Anterior cingulate cortex (tissue), 58 donors: ENCODE measurements at regions not wholly inside any gene's neighbourhood (a gene's known extent, or its start where the extent isn't known, plus 50 kb on each side); places are given as distances from the start of the nearest gene placed in this dataset.
A peak's percentile ranks its signal among the peaks of the same experiment; 100 is the strongest.
"Not testable (repeated sequence)": the region's sequence is repeated elsewhere in the genome, so short reads cannot be mapped to it uniquely, and the experiment has no call there.

Source experiments
- DNase-seq, 58 donors: peaks; one replicate each; lab custom pipeline; 2025; lab: John Stamatoyannopoulos, UW

DNA sequence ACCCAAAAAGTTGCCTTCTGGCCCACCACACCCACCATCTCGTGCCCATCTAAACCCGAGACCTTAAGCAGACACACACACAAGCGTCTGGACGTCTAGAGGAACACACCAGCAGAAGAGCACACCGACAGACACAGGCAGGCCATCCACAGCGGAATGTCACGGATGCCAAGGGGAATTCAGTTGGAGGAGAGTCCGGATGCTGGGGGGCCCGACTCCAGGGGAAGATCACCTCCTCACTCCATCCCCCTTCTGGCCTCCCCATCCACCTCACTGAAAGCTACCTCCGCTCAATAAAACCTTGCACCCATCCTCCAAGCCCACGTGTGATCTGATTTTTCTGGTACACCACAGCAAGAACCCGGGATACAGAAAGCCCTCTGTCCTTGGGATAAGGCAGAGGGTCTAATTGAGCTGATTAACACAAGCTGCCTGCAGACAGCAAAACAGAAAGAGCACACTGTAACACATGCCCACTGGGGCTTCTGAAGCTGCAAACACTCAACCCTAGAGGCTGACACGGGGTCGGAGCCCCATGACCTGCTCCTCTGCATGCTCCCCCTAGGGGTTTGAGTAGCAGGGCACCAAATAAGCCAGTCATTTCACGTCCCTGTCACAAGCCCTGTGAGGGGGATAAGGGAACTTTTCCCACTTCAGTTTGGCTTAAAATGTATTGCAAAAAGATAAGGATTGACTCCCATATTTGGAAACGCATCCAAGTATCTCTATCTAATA is 339.6 kb upstream of the PCDH10 start:
- DNase-seq: no peak

DNA sequence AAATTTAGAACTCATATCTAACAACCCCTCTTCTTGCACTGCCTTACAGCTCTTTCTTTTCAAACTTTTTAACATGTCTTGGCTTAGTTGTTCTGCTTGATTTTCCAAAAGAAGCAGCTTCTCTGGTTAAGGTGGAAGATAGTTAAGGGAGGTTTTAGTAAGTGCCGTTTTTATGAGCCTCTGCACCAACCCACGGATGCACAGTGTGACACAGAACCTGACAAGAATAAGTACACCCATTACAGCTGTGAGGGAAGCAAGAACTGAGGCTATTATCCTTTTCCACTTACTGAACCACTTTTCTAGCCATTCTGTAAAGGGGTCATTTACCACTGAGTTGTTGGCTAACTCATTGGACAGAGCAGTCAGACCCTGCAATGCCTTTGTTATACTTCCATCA is 336.0 kb upstream of the PCDH10 start:
- not testable (repeated sequence) for DNase-seq

DNA sequence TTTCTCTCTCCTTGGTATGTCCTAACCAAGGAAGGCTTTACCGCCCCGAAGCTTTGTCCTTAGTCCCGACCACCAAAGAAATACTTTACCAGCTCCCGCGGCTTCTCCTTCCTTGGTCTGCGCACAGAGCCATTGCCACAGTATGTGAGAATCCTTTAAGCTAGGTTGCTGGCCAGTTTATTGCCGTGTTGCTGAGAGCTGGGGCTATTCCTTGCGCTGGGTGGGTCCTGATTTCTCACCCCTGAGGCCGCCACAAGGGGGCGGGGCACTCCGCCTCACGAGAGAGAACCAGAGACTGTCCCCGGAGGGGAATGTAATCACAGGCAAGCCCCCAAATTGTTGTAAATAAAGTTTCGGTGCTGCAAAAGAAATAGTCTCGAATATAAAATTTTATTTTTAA is 331.0 kb upstream of the PCDH10 start:
- no peak for DNase-seq

GRCh38 chr4:132823419-132823818 is 325.7 kb upstream of the PCDH10 start:
- DNase-seq: no peak

DNA sequence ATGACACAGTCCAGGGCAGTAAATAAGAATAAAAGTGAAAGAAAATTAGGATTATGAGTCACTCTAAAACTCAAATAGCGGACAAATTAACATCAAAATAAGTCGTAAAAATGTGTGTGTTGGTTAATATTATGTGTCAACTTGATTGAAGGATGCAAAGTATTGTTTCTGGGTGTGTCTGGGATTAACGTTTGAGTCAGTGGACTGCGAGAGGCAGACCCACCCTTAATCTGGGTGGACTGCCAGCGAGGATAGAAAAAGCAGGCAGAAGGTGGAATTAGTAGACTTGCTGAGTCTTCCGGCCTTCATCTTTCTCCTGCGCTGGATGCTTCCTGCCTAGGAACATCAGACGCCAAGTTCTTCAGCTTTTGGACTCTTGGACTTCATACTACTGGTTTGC is 324.3 kb upstream of the PCDH10 start:
- DNase-seq: no peak

DNA sequence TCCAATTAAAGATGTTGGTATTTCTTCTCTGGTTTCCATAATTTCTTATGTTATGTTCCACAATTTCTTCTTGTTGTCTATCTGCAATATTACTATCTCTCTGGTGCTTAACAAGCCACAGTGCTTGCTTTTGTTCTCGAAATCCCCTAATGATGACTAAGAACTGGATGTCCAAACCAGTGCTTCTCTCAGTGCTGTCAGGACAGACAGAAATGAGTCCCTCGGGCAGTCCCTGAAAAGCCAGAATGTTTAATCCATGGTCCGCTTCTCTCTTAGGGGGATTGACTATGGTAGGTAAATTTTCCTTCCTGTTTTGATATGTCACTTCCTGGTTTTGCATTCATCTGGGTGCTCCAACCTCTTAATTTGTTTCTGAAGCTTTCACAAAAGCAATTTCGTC is 321.6 kb upstream of the PCDH10 start:
- DNase-seq: no peak

- DNase-seq: no peak
Measured at GRCh38 chr4:132838244-132838643, 310.9 kb upstream of the PCDH10 start.

DNA sequence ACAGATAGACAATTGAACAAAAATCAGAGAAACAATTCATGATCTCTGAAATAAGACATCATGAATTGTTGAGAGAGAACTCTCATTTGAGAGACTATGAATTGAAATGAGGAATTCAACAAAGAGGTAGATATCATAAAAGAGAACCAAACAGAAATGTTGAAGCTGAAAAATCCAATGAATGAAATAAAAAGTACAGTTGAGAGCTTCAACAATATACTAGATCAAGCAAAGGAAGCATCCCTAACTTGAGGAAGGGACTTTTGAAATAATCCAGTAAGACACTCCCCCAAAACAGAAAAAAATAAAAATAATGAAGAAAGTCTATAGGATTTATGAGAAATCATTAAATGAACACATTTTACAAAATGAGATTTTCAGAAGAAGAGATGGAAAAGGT is 310.0 kb upstream of the PCDH10 start:
- no peak for DNase-seq

DNA sequence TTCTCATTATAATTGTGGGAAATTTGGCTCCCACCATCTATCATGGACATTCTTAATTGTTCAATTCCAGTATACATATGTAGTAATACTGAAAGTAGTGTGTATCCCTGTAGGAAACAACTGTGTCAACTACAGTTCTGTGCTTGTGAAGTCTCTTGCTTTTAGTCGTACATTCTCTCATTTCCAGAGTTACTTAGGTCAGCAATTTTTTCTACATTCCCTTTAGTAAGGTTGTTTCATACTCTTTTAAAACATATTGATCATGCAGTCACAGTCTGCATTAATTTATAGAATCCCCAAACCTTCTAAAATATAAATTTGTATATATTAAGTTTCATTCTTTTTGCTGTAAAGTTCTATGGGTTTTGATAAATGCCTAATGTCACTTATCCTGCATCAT is 289.2 kb upstream of the PCDH10 start:
- DNase-seq: no peak

DNA sequence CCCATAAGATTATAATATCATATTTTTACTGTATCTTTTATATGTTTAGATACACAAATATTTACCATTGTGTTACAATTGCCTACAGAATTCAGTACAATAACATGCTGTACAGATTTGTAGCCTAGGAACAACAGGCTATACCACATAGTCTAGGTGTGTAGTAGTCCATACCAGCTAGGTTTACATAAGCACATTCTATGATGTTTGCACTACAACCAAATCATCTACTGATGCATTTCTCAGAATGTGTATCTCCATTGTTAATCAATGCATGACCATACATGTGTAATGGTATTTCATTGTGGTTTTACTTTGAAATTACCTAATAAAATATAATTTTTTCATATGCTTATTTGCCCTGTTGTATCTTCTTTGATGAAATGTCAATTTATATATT is 288.1 kb upstream of the PCDH10 start:
- DNase-seq: no peak

- no peak for DNase-seq
Measured at GRCh38 chr4:132863619-132864018, 285.5 kb upstream of the PCDH10 start.

GRCh38 chr4:132865458-132865857 is 283.6 kb upstream of the PCDH10 start:
- no peak for DNase-seq

DNA sequence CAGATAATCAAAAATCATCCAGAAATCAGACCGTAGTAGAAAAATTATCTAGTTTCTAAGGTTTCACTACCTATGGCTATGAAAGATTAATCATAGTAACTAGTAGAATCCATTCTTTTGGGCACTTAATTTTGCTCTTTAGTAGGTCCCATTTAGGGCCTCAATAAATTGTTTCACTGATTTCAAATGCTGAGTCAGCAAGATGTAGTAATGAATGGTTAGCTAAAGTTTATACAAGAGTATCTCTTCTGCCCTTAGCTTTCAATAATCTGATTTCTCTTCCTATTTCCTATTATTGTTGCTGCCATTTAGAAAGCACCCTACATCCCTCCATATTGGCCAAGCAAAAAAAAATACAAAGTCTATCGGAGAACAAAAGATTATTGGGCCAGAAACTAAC is 283.2 kb upstream of the PCDH10 start:
- DNase-seq: no peak

DNA sequence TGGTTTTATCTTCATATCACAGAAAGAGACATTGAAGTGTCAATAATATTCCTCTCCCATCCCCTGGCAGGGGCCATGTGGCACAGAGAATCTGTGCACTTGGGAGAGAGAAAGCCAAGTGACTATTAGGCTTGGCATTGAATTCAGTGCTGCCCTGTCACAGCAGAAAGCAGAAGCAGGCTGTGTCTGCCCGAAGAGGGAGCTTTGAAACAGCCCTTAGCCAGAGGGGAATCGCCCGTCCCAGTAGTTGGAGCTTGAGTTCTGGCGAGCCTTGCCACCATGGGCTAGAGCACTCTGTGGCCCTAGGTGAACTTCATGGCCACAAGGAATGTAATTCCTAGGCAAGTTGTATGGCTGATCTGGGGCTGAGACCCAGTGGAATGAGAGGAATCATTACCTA is 282.5 kb upstream of the PCDH10 start:
- DNase-seq: peak in 14 of 58 donors; percentile 0 to 51 (median 7)

DNA sequence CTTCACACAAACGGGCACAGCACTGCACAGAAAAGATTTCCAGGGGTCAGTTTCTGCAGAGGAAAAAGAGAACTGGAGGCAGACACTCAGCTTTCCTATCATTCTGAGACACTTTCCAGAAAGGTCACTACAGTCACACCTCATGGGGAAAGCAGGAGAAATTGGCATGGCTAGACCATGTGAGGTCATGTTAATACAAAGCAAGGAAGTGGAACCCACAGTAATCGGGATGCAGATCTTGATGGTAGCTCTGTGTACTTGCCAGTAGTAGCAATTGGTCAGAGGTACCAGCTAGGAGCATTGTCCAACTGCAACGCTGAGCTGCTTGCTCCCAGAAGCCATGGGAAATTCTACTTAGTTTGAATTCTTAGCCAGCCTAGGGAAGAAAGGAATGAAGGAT is 255.3 kb upstream of the PCDH10 start:
- DNase-seq: no peak

DNA sequence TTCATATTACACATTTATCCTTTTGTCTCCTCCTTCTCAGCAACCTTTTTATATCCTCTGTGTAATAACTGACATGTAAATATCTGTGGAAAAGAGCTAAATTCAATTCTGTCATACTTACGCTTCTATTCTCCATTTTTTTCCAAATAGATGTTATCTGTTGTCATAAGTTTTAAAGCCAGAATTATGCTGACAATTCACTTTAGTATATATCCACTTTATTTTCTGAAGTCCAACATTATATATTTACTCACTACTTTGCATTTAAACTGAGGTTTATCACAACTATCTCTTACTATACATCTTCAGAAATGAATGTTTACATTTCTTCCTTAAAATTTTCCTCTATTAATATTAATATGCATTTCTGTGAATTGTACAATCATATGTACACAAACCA is 247.9 kb upstream of the PCDH10 start:
- DNase-seq: no peak

GRCh38 chr4:132910229-132910748 is 238.8 kb upstream of the PCDH10 start:
- peak in 1 of 58 donors; percentile 2 for DNase-seq

GRCh38 chr4:132918096-132918495 is 231.0 kb upstream of the PCDH10 start:
- no peak for DNase-seq

DNA sequence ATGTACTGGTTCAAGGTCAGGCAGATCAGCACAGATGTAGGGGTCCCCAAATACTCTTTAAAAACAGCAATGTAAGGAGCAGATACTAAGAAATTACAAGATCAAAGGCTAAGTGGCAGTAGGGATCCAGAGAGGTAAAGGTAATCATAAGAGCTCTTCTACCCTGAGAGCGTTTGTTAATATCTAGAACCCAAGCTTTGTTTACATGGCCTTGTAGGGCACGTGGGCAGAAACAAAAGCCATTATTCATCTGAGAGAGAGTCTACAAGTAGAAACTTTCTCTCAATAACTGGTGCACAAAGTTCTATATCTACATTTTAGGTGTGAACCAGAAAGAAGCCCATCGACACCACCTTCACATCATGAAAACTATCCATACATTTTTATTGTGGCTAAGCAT is 225.6 kb upstream of the PCDH10 start:
- DNase-seq: no peak

DNA sequence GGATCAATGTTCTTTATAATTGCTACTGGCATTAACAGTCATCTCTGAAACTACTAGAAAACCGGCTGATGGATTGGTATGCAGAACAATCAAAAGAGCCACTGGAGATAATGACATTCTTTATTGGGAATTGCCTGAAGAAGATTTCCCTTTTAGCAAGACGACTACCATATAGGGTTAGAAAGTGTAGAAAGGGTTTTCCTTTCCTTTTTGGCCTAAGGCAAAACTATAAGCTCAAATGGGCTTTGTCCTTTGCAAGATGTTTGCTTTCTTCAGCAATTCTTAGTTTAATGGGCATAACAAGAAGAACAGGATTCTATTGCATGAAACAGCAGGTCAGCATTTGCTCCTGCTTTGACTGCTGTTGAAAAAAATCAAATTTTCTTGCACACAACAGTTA is 214.2 kb upstream of the PCDH10 start:
- DNase-seq: no peak

DNA sequence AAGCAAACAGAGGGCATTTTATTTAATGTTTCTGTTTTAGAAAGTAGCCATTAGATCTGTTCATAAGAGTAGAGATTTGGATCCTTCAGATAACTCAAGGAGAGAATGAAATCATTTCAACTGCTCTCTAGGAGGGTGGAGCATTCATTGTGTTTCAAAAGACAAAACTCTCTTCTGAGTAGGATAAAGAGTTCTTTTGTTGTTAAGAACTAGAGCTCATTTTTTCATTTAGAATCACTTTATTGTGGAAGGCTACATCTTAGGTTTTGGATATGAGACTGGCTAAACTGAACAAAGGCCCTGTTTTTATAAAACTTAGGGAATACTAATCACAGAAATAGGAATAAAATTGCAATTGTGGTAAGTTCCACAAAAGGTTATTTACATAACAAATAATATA is 193.9 kb upstream of the PCDH10 start:
- DNase-seq: peak in 1 of 58 donors; percentile 62

- DNase-seq: peak in 3 of 58 donors; percentile 13 to 79 (median 17)
Measured at GRCh38 chr4:132956962-132957361, 192.1 kb upstream of the PCDH10 start.
